ENCODE measurements at regions not wholly inside any gene's neighbourhood (a gene's known extent, or its start where the extent isn't known, plus 50 kb on each side); places are given as distances from the start of the nearest gene placed in this dataset.

GRCh38 chr5:174521449-174521848 is 202.9 kb upstream of the MSX2 start:
- no peak overlapping the region for H3K27ac Mint-ChIP-seq
- WGBS, 2 experiments (ENCODE audit: insufficient coverage in 1 of 2, insufficient read length in 1 of 2): 67 to 96% methylated on average over 1 of the region's 1 CpG
- no peak overlapping the region for H3K27ac ChIP-seq (ENCODE audit: low read depth, low read length)
- H3K9ac ChIP-seq (ENCODE audit: extremely low read depth, low read length, poor library complexity, severe bottlenecking): no peak overlapping the region
- H3K36me3 Mint-ChIP-seq (ENCODE audit: low read depth): no peaks in the 10 kb centered on the region
- H3K27me3 ChIP-seq (ENCODE audit: control insufficient read depth, insufficient read depth, low read length, poor library complexity, severe bottlenecking): peaks cover 20% of the 10 kb centered on the region
- DNase-seq: no peak
- no peak overlapping the region for H3K4me3 Mint-ChIP-seq
- H3K4me3 ChIP-seq (ENCODE audit: low read length): no peak overlapping the region
- H3K9me3 Mint-ChIP-seq: peaks cover 4% of the 10 kb centered on the region
- TF ChIP-seq CTCF (conservative IDR thresholded peaks at IDR 0.05): no peak
- peaks cover 50% of the 10 kb centered on the region for H3K4me1 Mint-ChIP-seq
- no peaks in the 10 kb centered on the region for H3K36me3 ChIP-seq (ENCODE audit: control insufficient read depth, insufficient read depth, low read length)
- H3K9me3 ChIP-seq (ENCODE audit: control insufficient read depth, low read length): peaks cover 13% of the 10 kb centered on the region
- peaks cover 9% of the 10 kb centered on the region for H3K4me1 ChIP-seq (ENCODE audit: control insufficient read depth, insufficient read depth, low read length)
- H3K27me3 Mint-ChIP-seq (ENCODE audit: insufficient read depth): peaks cover 64% of the 10 kb centered on the region

- no peak overlapping the region for H3K4me3 Mint-ChIP-seq
- H3K36me3 Mint-ChIP-seq (ENCODE audit: low read depth): no peaks in the 10 kb centered on the region
- H3K4me1 Mint-ChIP-seq: peaks cover 50% of the 10 kb centered on the region
- no peak for DNase-seq
- 88% methylated on average over 2 of the region's 2 CpGs; no CpG with 5 or more reads in 1 of the 2 experiments for WGBS, 2 experiments (ENCODE audit: insufficient coverage in 1 of 2, insufficient read length in 1 of 2)
- Histone ChIP-seq H3K36me3 (ENCODE audit: control insufficient read depth, insufficient read depth, low read length) (no peaks in the 10 kb centered on the region), H3K4me3 (ENCODE audit: low read length) (no peak overlapping the region), H3K27ac (ENCODE audit: low read depth, low read length) (no peak overlapping the region), H3K4me1 (ENCODE audit: control insufficient read depth, insufficient read depth, low read length) (peaks cover 9% of the 10 kb centered on the region), H3K9me3 (ENCODE audit: control insufficient read depth, low read length) (peaks cover 5% of the 10 kb centered on the region), H3K27me3 (ENCODE audit: control insufficient read depth, insufficient read depth, low read length, poor library complexity, severe bottlenecking) (peaks cover 20% of the 10 kb centered on the region), H3K9ac (ENCODE audit: extremely low read depth, low read length, poor library complexity, severe bottlenecking) (no peak overlapping the region)
- peaks cover 54% of the 10 kb centered on the region for H3K27me3 Mint-ChIP-seq (ENCODE audit: insufficient read depth)
- H3K9me3 Mint-ChIP-seq: no peaks in the 10 kb centered on the region
- no peak overlapping the region for H3K27ac Mint-ChIP-seq
- no peak for TF ChIP-seq CTCF (conservative IDR thresholded peaks at IDR 0.05)
Measured at GRCh38 chr5:174522480-174523260, 201.7 kb upstream of the MSX2 start.

GRCh38 chr5:174523311-174524071 is 200.9 kb upstream of the MSX2 start:
- H3K4me1 Mint-ChIP-seq: peaks cover 56% of the 10 kb centered on the region
- H3K36me3 Mint-ChIP-seq (ENCODE audit: low read depth): no peaks in the 10 kb centered on the region
- no peak overlapping the region for H3K27ac Mint-ChIP-seq
- H3K27me3 Mint-ChIP-seq (ENCODE audit: insufficient read depth): peaks cover 51% of the 10 kb centered on the region
- H3K9me3 Mint-ChIP-seq: no peaks in the 10 kb centered on the region
- peak; percentile 66 for TF ChIP-seq CTCF (conservative IDR thresholded peaks at IDR 0.05)
- DNase-seq: no peak
- Histone ChIP-seq H3K4me1 (ENCODE audit: control insufficient read depth, insufficient read depth, low read length) (peaks cover 9% of the 10 kb centered on the region), H3K27ac (ENCODE audit: low read depth, low read length) (no peak overlapping the region), H3K9ac (ENCODE audit: extremely low read depth, low read length, poor library complexity, severe bottlenecking) (no peak overlapping the region), H3K36me3 (ENCODE audit: control insufficient read depth, insufficient read depth, low read length) (no peaks in the 10 kb centered on the region), H3K9me3 (ENCODE audit: control insufficient read depth, low read length) (peaks cover 5% of the 10 kb centered on the region), H3K4me3 (ENCODE audit: low read length) (no peak overlapping the region), H3K27me3 (ENCODE audit: control insufficient read depth, insufficient read depth, low read length, poor library complexity, severe bottlenecking) (peaks cover 20% of the 10 kb centered on the region)
- H3K4me3 Mint-ChIP-seq: no peak overlapping the region
- WGBS, 2 experiments (ENCODE audit: insufficient coverage in 1 of 2, insufficient read length in 1 of 2): 82 to 83% methylated on average over 4 to 6 of the region's 6 CpGs

Data from endodermal cell (in vitro differentiated cells).